H1 (cell line): ENCODE measurements at regions not wholly inside any gene's neighbourhood (a gene's known extent, or its start where the extent isn't known, plus 50 kb on each side); places are given as distances from the start of the nearest gene placed in this dataset.
"Not testable (repeated sequence)": the region's sequence is repeated elsewhere in the genome, so short reads cannot be mapped to it uniquely, and the experiment has no call there.

ENCODE experiments used
- CTCF ChIA-PET: fragments of 300-600 bp; sonication (Branson Sonifier 250); formaldehyde crosslinking; loops from one replicate; lab custom pipeline; 2021; ENCODE audit not compliant: partially characterized antibody; lab: Charles Lee
- POLR2A ChIA-PET: fragments of 300-600 bp; sonication (Branson Sonifier 250); formaldehyde crosslinking; loops from one replicate; lab custom pipeline; 2021; ENCODE audit warnings: inconsistent platforms; ENCODE audit not compliant: partially characterized antibody; lab: Charles Lee
- DNase-seq, 2 experiments: peaks; one replicate each; pipeline versions ENCODE4 v3.0.0 to v3.0.0-alpha.2; 2010 to 2022; ENCODE audit warnings: low spot score in 2 of 2, low read depth in 1 of 2, mixed read lengths in 1 of 2
- FAIRE-seq: peaks from 2 replicates; lab custom pipeline; 2011; peaks lifted over from hg19 to GRCh38; lab: Jason Lieb, UNC
- H2AFZ ChIP-seq: 2 replicates; pipeline ENCODE4 v1.8.1; 2012; ENCODE audit warnings: low read length, inconsistent platforms
- H2AK5ac ChIP-seq: 2 replicates; pipeline ENCODE4 v1.6.1; 2013; ENCODE audit warnings: low read depth, low read length
- H2BK120ac ChIP-seq: replicated peaks from 2 replicates; pipeline ENCODE3; 2013; ENCODE audit warnings: low read depth, low read length, inconsistent platforms
- H2BK12ac ChIP-seq: 2 replicates; pipeline ENCODE4 v1.6.1; 2013; ENCODE audit warnings: low read depth, low read length
- H2BK15ac ChIP-seq: 2 replicates; pipeline ENCODE4 v1.6.1; 2013; ENCODE audit warnings: low read length
- H2BK20ac ChIP-seq: 2 replicates; pipeline ENCODE4 v1.6.1; 2013; ENCODE audit warnings: low read length
- H2BK5ac ChIP-seq: 2 replicates; pipeline ENCODE4 v1.6.1; 2013; ENCODE audit warnings: low read depth, low read length
- H3K14ac ChIP-seq: 2 replicates; pipeline ENCODE4 v1.6.1; 2013; ENCODE audit warnings: inconsistent platforms; ENCODE audit not compliant: insufficient read length
- H3K18ac ChIP-seq: 2 replicates; pipeline ENCODE4 v1.6.1; 2013; ENCODE audit warnings: low read length; ENCODE audit errors: extremely low read depth
- H3K23ac ChIP-seq: 2 replicates; pipeline ENCODE4 v1.6.1; 2013; ENCODE audit warnings: inconsistent platforms; ENCODE audit not compliant: insufficient read length
- H3K23me2 ChIP-seq: 2 replicates; pipeline ENCODE4 v1.6.1; 2013; ENCODE audit warnings: low read depth, low read length
- H3K27ac ChIP-seq: 2 replicates; pipeline ENCODE4 v1.6.1; 2011; ENCODE audit warnings: low read depth, low read length, inconsistent platforms
- H3K27me3 ChIP-seq, 4 experiments: replicated peaks in 1 of 4; 1 replicate in 1 of 4; 2 replicates in 3 of 4; pipeline versions ENCODE4 v1.6.1 to v1.8.1; 2011 to 2013; ENCODE audit warnings: low read length in 3 of 4, mild to moderate bottlenecking in 3 of 4, inconsistent platforms in 2 of 4, mixed read lengths in 2 of 4, moderate library complexity in 1 of 4; ENCODE audit not compliant: control insufficient read depth in 3 of 4, insufficient read depth in 3 of 4; ENCODE audit errors: extremely low read depth in 1 of 4
- H3K36me3 ChIP-seq, 4 experiments: 2 replicates each; pipeline versions ENCODE4 v1.6.1 to v1.8.1; 2011 to 2013; ENCODE audit warnings: mild to moderate bottlenecking in 4 of 4, low read length in 3 of 4, moderate library complexity in 2 of 4, control low read depth in 1 of 4, inconsistent platforms in 1 of 4; ENCODE audit not compliant: insufficient read depth in 4 of 4, control insufficient read depth in 2 of 4
- H3K4ac ChIP-seq: replicated peaks from 2 replicates; pipeline ENCODE3; 2013; ENCODE audit warnings: low read length, low read depth, mixed read lengths, inconsistent platforms; ENCODE audit not compliant: insufficient read length
- H3K4me1 ChIP-seq, 4 experiments: replicated peaks in 1 of 4; 1 replicate in 1 of 4; 2 replicates in 3 of 4; pipeline versions ENCODE4 v1.6.1 to v1.8.1; 2011 to 2013; ENCODE audit warnings: low read length in 3 of 4, inconsistent platforms in 2 of 4, mixed read lengths in 1 of 4; ENCODE audit not compliant: insufficient read depth in 4 of 4, control insufficient read depth in 3 of 4
- H3K4me2 ChIP-seq, 2 experiments: 2 replicates each; pipeline versions ENCODE4 v1.6.1 to v1.8.1; 2011 to 2013; ENCODE audit warnings: low read depth in 2 of 2, low read length in 2 of 2, control low read depth in 1 of 2, inconsistent platforms in 1 of 2, mild to moderate bottlenecking in 1 of 2; ENCODE audit not compliant: insufficient read depth in 1 of 2
- H3K4me3 ChIP-seq, 4 experiments: fragments of 200-600, 300-600 bp in 1 of 4; sonication (generic), shearing (Covaris generic), sonication (Bioruptor Twin) in 1 of 4; 2 replicates each; pipeline versions ENCODE4 v1.5.1 to v1.8.1; 2011 to 2016; ENCODE audit warnings: low read length in 4 of 4, low read depth in 3 of 4, control low read depth in 2 of 4, inconsistent platforms in 2 of 4, mild to moderate bottlenecking in 2 of 4, mixed read lengths in 1 of 4, moderate library complexity in 1 of 4; ENCODE audit not compliant: insufficient read depth in 2 of 4; ENCODE audit errors: extremely low read depth in 1 of 4
- H3K56ac ChIP-seq: replicated peaks from 2 replicates; pipeline ENCODE3; 2013; ENCODE audit warnings: low read depth, mild to moderate bottlenecking, mixed read lengths, low read length, inconsistent platforms; ENCODE audit not compliant: insufficient read length
- H3K79me1 ChIP-seq: 2 replicates; pipeline ENCODE4 v1.6.1; 2013; ENCODE audit warnings: low read depth, low read length, control low read depth
- H3K79me2 ChIP-seq, 2 experiments: 2 replicates each; pipeline versions ENCODE4 v1.6.1 to v1.8.1; 2012 to 2013; ENCODE audit warnings: low read length in 2 of 2, mild to moderate bottlenecking in 2 of 2, inconsistent platforms in 1 of 2; ENCODE audit not compliant: insufficient read depth in 2 of 2, control insufficient read depth in 1 of 2
- H3K9ac ChIP-seq, 4 experiments: replicated peaks in 1 of 4; 1 replicate in 1 of 4; 2 replicates in 3 of 4; pipeline versions ENCODE4 v1.6.1 to v1.8.1; 2011 to 2013; ENCODE audit warnings: low read depth in 3 of 4, low read length in 3 of 4, control low read depth in 2 of 4, mild to moderate bottlenecking in 2 of 4, moderate library complexity in 2 of 4, inconsistent platforms in 1 of 4; ENCODE audit errors: extremely low read depth in 1 of 4
- H3K9me3 ChIP-seq, 2 experiments: 2 replicates each; pipeline versions ENCODE4 v1.6.1 to v1.8.1; 2012 to 2013; ENCODE audit warnings: mild to moderate bottlenecking in 2 of 2, moderate library complexity in 2 of 2, control low read depth in 1 of 2, inconsistent platforms in 1 of 2, low read depth in 1 of 2, low read length in 1 of 2, mixed read lengths in 1 of 2; ENCODE audit not compliant: insufficient read depth in 2 of 2
- H4K20me1 ChIP-seq, 2 experiments: replicated peaks in 1 of 2; 2 replicates each; pipeline versions ENCODE3 to v1.8.1; 2011 to 2013; ENCODE audit warnings: inconsistent platforms in 2 of 2, low read length in 2 of 2, mild to moderate bottlenecking in 1 of 2; ENCODE audit not compliant: insufficient read depth in 2 of 2, control insufficient read depth in 1 of 2
- H4K5ac ChIP-seq: 2 replicates; pipeline ENCODE4 v1.6.1; 2013; ENCODE audit warnings: low read length, low read depth, mixed read lengths, inconsistent platforms; ENCODE audit not compliant: insufficient read length
- H4K8ac ChIP-seq: 2 replicates; pipeline ENCODE4 v1.8.0; 2013; ENCODE audit warnings: mild to moderate bottlenecking, moderate library complexity, low read length, inconsistent platforms; ENCODE audit not compliant: insufficient read depth; ENCODE audit errors: extremely low read depth
- H4K91ac ChIP-seq: replicated peaks from 2 replicates; pipeline ENCODE3; 2013; ENCODE audit warnings: low read length, mixed read lengths, inconsistent platforms; ENCODE audit not compliant: insufficient read length
- WGBS, 2 experiments: shearing (Covaris generic) in 1 of 2; methylation state at CpG; one replicate each; pipeline versions ENCODE4 v1.1.6 to v1.1.7; 2013 to 2015; ENCODE audit warnings: low lambda C conversion rate in 2 of 2, mixed read lengths in 2 of 2, inconsistent platforms in 1 of 2, low coverage in 1 of 2, missing lambda C conversion rate in 1 of 2; ENCODE audit not compliant: insufficient replicate concordance in 2 of 2, insufficient coverage in 1 of 2, insufficient read length in 1 of 2; ENCODE audit errors: extremely low coverage in 1 of 2, missing lambda C conversion rate in 1 of 2; 5-methylcytosine and 5-hydroxymethylcytosine counted together

- H3K18ac ChIP-seq, H3K9ac ChIP-seq, H3K14ac ChIP-seq, H2AFZ ChIP-seq, H3K56ac ChIP-seq, H3K23ac ChIP-seq, H3K4me3 ChIP-seq, H4K20me1 ChIP-seq, H2BK120ac ChIP-seq, H2BK5ac ChIP-seq, H4K5ac ChIP-seq, CTCF ChIA-PET, H3K9me3 ChIP-seq, H4K91ac ChIP-seq, H3K36me3 ChIP-seq, H3K79me1 ChIP-seq, H4K8ac ChIP-seq, H3K23me2 ChIP-seq, H3K27ac ChIP-seq, H2BK20ac ChIP-seq, H2BK15ac ChIP-seq, POLR2A ChIA-PET, H3K79me2 ChIP-seq, FAIRE-seq, H2AK5ac ChIP-seq, H3K4me1 ChIP-seq, H2BK12ac ChIP-seq, H3K4ac ChIP-seq, DNase-seq, H3K27me3 ChIP-seq: not testable (repeated sequence)
- H3K4me2 ChIP-seq, result peak overlapping the region; percentile 7 to 41; a peak in 1 of 4 replicates
- whole genome bisulfite sequencing, 2 experiments, result 57% methylated on average over 2 of the region's 2 CpGs; no CpG with 5 or more reads in 1 of the 2 experiments
Observed at GRCh38 chr1:64355534-64355933, 114.4 kb upstream of the CACHD1 start.
